WTC11 (cell line): ENCODE measurements at regions not wholly inside any gene's neighbourhood (a gene's known extent, or its start where the extent isn't known, plus 50 kb on each side); places are given as distances from the start of the nearest gene placed in this dataset.

Source experiments
- ATAC-seq: fragments of 200-7000 bp; cut with Tn5 transposase; 2 replicates; pipeline ENCODE4 v1.10.0; 2021; ENCODE audit warnings: mild to moderate bottlenecking, moderate library complexity
- CTCF ChIA-PET: fragments of 300-600 bp; sonication (Branson Sonifier 250); formaldehyde crosslinking; loops from one replicate; lab custom pipeline; 2021; ENCODE audit warnings: antibody characterized with exemption; lab: Charles Lee
- POLR2A ChIA-PET: fragments of 350-600 bp; sonication (Branson Sonifier 250); formaldehyde crosslinking; loops from one replicate; lab custom pipeline; 2021; ENCODE audit warnings: antibody characterized with exemption; lab: Charles Lee
- DNase-seq: peaks from one replicate; pipeline ENCODE4 v3.0.0; 2021; ENCODE audit warnings: low spot score
- H3K27ac Mint-ChIP-seq: 2 replicates; pipeline ENCODE4 v1.8.0; 2021; ENCODE audit warnings: mixed read lengths
- H3K27me3 Mint-ChIP-seq: 2 replicates; pipeline ENCODE4 v1.8.0; 2021; ENCODE audit warnings: low read depth, mild to moderate bottlenecking, moderate library complexity, mixed read lengths
- H3K36me3 Mint-ChIP-seq: 2 replicates; pipeline ENCODE4 v1.8.0; 2021; ENCODE audit warnings: mixed read lengths
- H3K4me1 Mint-ChIP-seq: 2 replicates; pipeline ENCODE4 v1.8.0; 2022; ENCODE audit warnings: mixed read lengths
- H3K4me3 Mint-ChIP-seq: 2 replicates; pipeline ENCODE4 v1.8.0; 2021; ENCODE audit warnings: mild to moderate bottlenecking, moderate library complexity, mixed read lengths
- H3K9me3 Mint-ChIP-seq: 2 replicates; pipeline ENCODE4 v1.8.0; 2021; ENCODE audit warnings: mixed read lengths
- CBFB ChIP-seq: sonication (generic); formaldehyde crosslinking; IDR thresholded peaks from 2 replicates; pipeline ENCODE4 v1.8.1; 2022; ENCODE audit warnings: mild to moderate bottlenecking, low read depth, missing genetic modification reagents
- ESRRA ChIP-seq: sonication (generic); formaldehyde crosslinking; IDR thresholded peaks from 2 replicates; pipeline ENCODE4 v1.8.1; 2022; ENCODE audit warnings: mild to moderate bottlenecking, missing genetic modification reagents, borderline replicate concordance
- NFATC4 ChIP-seq: fragments of 250-450 bp; sonication (Bioruptor Pico); IDR thresholded peaks from 2 replicates; pipeline ENCODE4 v1.9.0; 2021; ENCODE audit warnings: mild to moderate bottlenecking
- SOX15 ChIP-seq: fragments of 250-450 bp; sonication (Bioruptor Pico); IDR thresholded peaks from 2 replicates; pipeline ENCODE4 v1.9.0; 2021; ENCODE audit warnings: mild to moderate bottlenecking
- ZNF232 ChIP-seq: sonication (generic); formaldehyde crosslinking; IDR thresholded peaks from 2 replicates; pipeline ENCODE4 v1.8.0; 2022; ENCODE audit warnings: mild to moderate bottlenecking, missing genetic modification reagents
- ZNF416 ChIP-seq: fragments of 250-450 bp; sonication (Bioruptor Pico); IDR thresholded peaks from 2 replicates; pipeline ENCODE4 v1.9.0; 2021; ENCODE audit warnings: mild to moderate bottlenecking, inconsistent platforms
- TF ChIP-seq, protein P1 (sequence below): fragments of 250-450 bp; sonication (Bioruptor Pico); IDR thresholded peaks from 2 replicates; pipeline ENCODE4 v2.1.2; 2022; ENCODE audit warnings: mild to moderate bottlenecking, moderate library complexity
- TF ChIP-seq, protein P2 (sequence below): fragments of 250-450 bp; sonication (Bioruptor Pico); conservative IDR thresholded peaks from 2 replicates; pipeline ENCODE4 v1.9.0; 2021; ENCODE audit warnings: mild to moderate bottlenecking
- TF ChIP-seq, protein P3 (sequence below): sonication (generic); formaldehyde crosslinking; IDR thresholded peaks from 2 replicates; pipeline ENCODE4 v1.8.1; 2022; ENCODE audit warnings: low read depth, missing genetic modification reagents, borderline replicate concordance
- TF ChIP-seq, protein P4 (sequence below): sonication (generic); formaldehyde crosslinking; IDR thresholded peaks from 2 replicates; pipeline ENCODE4 v1.8.0; 2022; ENCODE audit warnings: mild to moderate bottlenecking, missing genetic modification reagents
- TF ChIP-seq, protein P5 (sequence below): sonication (generic); formaldehyde crosslinking; IDR thresholded peaks from 2 replicates; pipeline ENCODE4 v1.8.0; 2023; ENCODE audit warnings: mild to moderate bottlenecking, missing genetic modification reagents

DNA sequence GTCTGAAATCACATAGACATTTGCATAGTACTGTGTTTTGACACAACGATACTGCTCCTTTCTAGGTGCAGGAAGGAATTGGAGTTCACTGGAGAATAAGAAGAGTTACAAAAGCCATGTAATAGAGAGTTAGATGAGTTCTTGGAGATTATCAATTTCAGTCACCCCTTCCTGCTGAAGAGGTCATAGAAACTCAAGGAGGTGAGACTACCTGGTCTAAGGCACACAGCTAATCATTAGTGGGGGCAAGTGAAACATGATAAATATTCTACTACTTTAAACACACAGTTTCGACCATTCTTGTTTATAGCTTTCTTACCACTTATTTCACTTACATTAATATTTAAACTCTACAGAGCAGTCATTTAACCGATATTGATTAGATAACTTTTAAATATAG is 286.9 kb upstream of the NXPH2 start:
- Mint-ChIP-seq H3K4me1 (peaks cover 8% of the 10 kb centered on the region), H3K27me3 (no peaks in the 10 kb centered on the region), H3K36me3 (no peaks in the 10 kb centered on the region), H3K9me3 (no peaks in the 10 kb centered on the region), H3K27ac (no peak overlapping the region), H3K4me3 (no peak overlapping the region)
- no peak for TF ChIP-seq ESRRA
- ChIA-PET CTCF (no interaction called here), POLR2A (no interaction called here)
- no peak for DNase-seq
- ATAC-seq: no peak

DNA sequence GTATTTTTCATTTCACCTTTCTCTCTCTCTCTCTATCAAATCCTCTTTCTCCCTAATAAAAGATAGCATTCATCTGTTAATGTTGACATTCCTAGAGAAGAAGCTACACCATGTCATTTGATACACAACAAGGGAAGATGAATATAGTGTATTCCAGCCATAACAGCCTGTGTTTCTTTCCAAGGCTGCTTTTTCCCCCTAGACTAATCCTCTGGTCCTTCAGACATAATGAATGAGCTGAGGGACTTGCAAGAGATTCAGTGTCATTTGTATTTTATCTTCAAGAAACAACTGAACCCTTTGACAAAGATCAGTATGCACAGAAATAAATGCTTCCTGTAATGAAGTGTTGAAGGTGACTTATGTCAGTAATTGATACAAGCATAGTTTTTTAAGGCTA is 284.0 kb upstream of the NXPH2 start:
- H3K9me3 Mint-ChIP-seq: no peaks in the 10 kb centered on the region
- no peak for ATAC-seq
- H3K4me3 Mint-ChIP-seq: no peak overlapping the region
- no peaks in the 10 kb centered on the region for H3K27me3 Mint-ChIP-seq
- CTCF ChIA-PET: no interaction called here
- peaks cover 8% of the 10 kb centered on the region for H3K4me1 Mint-ChIP-seq
- no peak for DNase-seq
- no peaks in the 10 kb centered on the region for H3K36me3 Mint-ChIP-seq
- no peak for TF ChIP-seq ZNF232 (CRISPR knock-in tag)
- TF ChIP-seq, protein P1, sequence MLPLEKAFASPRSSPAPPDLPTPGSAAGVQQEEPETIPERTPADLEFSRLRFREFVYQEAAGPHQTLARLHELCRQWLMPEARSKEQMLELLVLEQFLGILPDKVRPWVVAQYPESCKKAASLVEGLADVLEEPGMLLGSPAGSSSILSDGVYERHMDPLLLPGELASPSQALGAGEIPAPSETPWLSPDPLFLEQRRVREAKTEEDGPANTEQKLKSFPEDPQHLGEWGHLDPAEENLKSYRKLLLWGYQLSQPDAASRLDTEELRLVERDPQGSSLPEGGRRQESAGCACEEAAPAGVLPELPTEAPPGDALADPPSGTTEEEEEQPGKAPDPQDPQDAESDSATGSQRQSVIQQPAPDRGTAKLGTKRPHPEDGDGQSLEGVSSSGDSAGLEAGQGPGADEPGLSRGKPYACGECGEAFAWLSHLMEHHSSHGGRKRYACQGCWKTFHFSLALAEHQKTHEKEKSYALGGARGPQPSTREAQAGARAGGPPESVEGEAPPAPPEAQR (CRISPR knock-in tag): no peak
- TF ChIP-seq, protein P2, sequence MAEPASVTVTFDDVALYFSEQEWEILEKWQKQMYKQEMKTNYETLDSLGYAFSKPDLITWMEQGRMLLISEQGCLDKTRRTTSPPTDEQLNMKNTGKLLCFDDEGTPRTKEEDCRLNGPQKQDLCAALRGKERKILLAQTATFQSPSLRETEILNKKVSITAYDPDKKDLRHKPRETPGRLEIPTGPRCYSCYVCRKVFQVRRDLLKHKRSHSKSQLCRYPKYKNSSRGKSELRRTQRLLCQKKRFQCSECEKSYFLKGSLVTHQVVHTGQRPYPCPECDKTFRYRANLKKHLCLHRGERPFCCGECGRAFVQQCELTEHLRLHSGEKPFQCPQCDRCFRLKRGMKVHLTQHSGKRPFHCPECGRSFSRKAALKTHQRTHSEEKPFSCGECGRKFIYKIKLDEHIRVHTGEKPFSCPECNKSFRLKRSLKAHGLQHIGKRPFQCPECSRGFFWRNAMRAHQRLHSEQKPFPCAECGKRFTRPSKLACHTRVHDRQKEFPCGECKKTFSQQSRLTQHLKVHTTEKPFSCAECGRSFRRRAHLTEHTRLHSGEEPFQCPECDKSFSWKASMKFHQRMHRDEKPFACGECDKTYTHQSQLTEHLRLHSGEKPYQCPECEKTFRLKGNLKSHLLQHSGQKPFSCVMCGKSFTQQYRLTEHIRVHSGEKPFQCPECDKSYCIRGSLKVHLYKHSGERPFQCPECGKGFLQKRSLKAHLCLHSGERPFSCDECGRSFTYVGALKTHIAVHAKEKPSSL (CRISPR knock-in tag): no peak
- TF ChIP-seq ZNF416 (CRISPR knock-in tag): no peak
- TF ChIP-seq, protein P3, sequence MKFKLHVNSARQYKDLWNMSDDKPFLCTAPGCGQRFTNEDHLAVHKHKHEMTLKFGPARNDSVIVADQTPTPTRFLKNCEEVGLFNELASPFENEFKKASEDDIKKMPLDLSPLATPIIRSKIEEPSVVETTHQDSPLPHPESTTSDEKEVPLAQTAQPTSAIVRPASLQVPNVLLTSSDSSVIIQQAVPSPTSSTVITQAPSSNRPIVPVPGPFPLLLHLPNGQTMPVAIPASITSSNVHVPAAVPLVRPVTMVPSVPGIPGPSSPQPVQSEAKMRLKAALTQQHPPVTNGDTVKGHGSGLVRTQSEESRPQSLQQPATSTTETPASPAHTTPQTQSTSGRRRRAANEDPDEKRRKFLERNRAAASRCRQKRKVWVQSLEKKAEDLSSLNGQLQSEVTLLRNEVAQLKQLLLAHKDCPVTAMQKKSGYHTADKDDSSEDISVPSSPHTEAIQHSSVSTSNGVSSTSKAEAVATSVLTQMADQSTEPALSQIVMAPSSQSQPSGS: no peak
- TF ChIP-seq SOX15 (CRISPR knock-in tag): no peak
- POLR2A ChIA-PET: no interaction called here
- no peak overlapping the region for H3K27ac Mint-ChIP-seq

DNA sequence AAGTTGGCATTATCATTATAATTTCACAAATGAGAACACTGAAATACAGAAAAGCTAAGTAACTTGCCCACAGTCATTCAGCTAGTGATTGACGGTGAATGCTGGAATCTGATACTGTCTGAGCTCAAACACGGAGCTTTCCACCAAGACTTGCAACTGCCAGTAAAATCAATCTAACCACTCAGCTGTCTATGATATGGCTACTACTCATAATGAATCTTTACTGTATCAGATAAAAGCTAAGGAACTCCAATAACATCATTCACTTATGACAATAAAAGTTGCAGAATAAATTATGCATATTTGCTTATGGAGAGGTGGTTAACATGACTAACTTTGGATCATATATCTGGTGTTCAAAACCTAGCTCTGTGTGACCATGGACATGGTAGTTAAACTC is 279.4 kb upstream of the NXPH2 start:
- Mint-ChIP-seq H3K9me3 (no peaks in the 10 kb centered on the region), H3K4me3 (no peak overlapping the region), H3K27me3 (no peaks in the 10 kb centered on the region), H3K27ac (no peak overlapping the region), H3K4me1 (peaks cover 14% of the 10 kb centered on the region), H3K36me3 (no peaks in the 10 kb centered on the region)
- POLR2A ChIA-PET: no interaction called here
- CTCF ChIA-PET: no interaction called here
- no peak for TF ChIP-seq CBFB (CRISPR knock-in tag)
- TF ChIP-seq, protein P4, sequence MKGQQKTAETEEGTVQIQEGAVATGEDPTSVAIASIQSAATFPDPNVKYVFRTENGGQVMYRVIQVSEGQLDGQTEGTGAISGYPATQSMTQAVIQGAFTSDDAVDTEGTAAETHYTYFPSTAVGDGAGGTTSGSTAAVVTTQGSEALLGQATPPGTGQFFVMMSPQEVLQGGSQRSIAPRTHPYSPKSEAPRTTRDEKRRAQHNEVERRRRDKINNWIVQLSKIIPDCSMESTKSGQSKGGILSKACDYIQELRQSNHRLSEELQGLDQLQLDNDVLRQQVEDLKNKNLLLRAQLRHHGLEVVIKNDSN: no peak
- TF ChIP-seq, protein P5, sequence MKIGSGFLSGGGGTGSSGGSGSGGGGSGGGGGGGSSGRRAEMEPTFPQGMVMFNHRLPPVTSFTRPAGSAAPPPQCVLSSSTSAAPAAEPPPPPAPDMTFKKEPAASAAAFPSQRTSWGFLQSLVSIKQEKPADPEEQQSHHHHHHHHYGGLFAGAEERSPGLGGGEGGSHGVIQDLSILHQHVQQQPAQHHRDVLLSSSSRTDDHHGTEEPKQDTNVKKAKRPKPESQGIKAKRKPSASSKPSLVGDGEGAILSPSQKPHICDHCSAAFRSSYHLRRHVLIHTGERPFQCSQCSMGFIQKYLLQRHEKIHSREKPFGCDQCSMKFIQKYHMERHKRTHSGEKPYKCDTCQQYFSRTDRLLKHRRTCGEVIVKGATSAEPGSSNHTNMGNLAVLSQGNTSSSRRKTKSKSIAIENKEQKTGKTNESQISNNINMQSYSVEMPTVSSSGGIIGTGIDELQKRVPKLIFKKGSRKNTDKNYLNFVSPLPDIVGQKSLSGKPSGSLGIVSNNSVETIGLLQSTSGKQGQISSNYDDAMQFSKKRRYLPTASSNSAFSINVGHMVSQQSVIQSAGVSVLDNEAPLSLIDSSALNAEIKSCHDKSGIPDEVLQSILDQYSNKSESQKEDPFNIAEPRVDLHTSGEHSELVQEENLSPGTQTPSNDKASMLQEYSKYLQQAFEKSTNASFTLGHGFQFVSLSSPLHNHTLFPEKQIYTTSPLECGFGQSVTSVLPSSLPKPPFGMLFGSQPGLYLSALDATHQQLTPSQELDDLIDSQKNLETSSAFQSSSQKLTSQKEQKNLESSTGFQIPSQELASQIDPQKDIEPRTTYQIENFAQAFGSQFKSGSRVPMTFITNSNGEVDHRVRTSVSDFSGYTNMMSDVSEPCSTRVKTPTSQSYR (CRISPR knock-in tag): no peak
- no peak for DNase-seq
- ATAC-seq: no peak

DNA sequence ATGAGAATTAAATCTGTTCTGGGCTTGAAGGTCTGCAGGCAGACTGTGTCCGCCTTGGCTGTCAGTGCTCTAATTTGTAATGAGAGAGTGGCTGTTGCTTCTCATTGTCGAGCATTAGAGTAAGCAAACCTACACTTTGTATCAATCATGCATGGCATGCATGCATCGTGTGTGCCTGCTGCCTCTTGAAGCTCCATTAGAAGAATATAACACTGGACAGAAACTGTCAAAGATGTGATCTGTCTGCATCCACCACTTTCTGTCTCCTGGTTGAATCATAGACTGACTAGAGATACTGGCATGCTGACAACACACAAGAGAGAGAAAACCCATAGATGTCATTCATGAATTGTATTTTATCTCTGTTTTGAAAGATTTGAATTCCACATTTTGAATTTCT is 275.0 kb upstream of the NXPH2 start:
- POLR2A ChIA-PET: no interaction called here
- no peaks in the 10 kb centered on the region for H3K36me3 Mint-ChIP-seq
- H3K27ac Mint-ChIP-seq: no peak overlapping the region
- no peak for TF ChIP-seq NFATC4 (CRISPR knock-in tag)
- CTCF ChIA-PET: no interaction called here
- ATAC-seq (no peak), DNase-seq (no peak)
- H3K27me3 Mint-ChIP-seq: no peaks in the 10 kb centered on the region
- no peak overlapping the region for H3K4me3 Mint-ChIP-seq
- H3K4me1 Mint-ChIP-seq: peaks cover 20% of the 10 kb centered on the region
- H3K9me3 Mint-ChIP-seq: no peaks in the 10 kb centered on the region
